ENCODE measurements at regions not wholly inside any gene's neighbourhood (a gene's known extent, or its start where the extent isn't known, plus 50 kb on each side); places are given as distances from the start of the nearest gene placed in this dataset.
A peak's percentile ranks its signal among the peaks of the same experiment; 100 is the strongest.

DNA sequence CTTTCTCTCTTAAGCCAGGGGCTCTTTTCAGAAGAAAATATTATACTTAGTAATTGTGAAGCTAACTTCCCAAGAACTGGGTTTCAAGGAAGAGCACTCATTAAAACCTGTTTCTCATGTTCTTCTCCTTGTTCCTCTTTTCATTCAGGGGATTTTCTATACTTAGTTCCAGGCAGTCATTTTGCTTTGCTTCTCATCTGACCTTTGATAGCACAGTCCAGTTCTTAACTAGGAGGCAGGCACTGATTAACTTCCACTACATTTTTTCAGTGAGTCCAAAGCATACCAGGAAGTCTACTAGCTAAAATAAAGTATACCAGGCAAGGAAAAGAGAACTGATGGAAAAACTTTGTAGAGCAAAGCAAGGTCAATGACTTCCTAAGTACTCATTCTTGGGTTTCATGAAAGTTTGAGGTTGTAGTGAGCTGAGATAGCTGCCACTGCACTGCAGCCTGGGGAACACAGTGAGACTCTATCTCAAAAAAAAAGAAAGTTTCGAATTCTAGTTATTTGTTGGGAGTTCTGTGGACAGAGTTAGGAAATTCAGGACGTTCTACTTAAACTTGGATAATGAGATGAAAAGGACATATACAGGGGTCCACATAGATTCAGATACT lies 190.1 kb upstream of the HS3ST1 start:
- H3K4me3 ChIP-seq: no peak overlapping the region
- H3K36me3 ChIP-seq: no peaks in the 10 kb centered on the region
- TF ChIP-seq, protein P1, sequence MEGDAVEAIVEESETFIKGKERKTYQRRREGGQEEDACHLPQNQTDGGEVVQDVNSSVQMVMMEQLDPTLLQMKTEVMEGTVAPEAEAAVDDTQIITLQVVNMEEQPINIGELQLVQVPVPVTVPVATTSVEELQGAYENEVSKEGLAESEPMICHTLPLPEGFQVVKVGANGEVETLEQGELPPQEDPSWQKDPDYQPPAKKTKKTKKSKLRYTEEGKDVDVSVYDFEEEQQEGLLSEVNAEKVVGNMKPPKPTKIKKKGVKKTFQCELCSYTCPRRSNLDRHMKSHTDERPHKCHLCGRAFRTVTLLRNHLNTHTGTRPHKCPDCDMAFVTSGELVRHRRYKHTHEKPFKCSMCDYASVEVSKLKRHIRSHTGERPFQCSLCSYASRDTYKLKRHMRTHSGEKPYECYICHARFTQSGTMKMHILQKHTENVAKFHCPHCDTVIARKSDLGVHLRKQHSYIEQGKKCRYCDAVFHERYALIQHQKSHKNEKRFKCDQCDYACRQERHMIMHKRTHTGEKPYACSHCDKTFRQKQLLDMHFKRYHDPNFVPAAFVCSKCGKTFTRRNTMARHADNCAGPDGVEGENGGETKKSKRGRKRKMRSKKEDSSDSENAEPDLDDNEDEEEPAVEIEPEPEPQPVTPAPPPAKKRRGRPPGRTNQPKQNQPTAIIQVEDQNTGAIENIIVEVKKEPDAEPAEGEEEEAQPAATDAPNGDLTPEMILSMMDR (IDR thresholded peaks at IDR 0.05): no peak
- no peak for TF ChIP-seq POLR2A (IDR thresholded peaks at IDR 0.05)
- 46 to 91% (median 57%) methylated on average over 2 of the region's 2 CpGs for WGBS, 4 donors
- peak overlapping the region in 1 of 12 donors; percentile 17 for H3K27ac ChIP-seq
- intact Hi-C loops (cut with DNase I): no loop called here
- peaks cover 0 to 7% (median 0%) of the 10 kb centered on the region in 12 donors for H3K4me1 ChIP-seq
- ATAC-seq: peak in 3 of 4 donors; percentile 48 to 79 (median 67)
- DNase-seq: no peak
- H3K27me3 ChIP-seq: no peaks in the 10 kb centered on the region
- H3K9me3 ChIP-seq: no peaks in the 10 kb centered on the region

DNA sequence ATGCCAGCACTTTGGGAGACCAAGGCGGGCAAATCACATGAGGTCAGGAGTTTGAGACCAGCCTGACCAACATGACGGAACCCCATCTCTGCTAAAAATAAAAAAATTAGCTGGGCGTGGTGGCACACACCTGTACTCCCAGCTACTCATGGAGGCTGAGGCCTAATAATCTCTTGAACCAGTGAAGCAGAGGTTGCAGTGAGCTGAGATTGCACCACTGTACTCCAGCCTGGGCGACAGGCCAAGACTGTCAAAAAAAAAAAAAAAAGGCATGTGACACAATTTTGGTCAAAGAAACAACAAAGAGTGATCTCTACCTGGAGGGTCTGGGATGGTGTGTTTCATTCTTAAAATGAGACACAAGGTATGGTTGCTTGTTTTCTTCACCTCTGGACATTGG lies 188.2 kb upstream of the HS3ST1 start:
- intact Hi-C loops (cut with DNase I): no loop called here
- Histone ChIP-seq H3K9me3 (no peaks in the 10 kb centered on the region), H3K4me1 (peaks cover 0 to 4% (median 0%) of the 10 kb centered on the region in 12 donors), H3K4me3 (no peak overlapping the region), H3K36me3 (no peaks in the 10 kb centered on the region), H3K27ac (no peak overlapping the region), H3K27me3 (no peaks in the 10 kb centered on the region)
- ATAC-seq: no peak
- no peak for DNase-seq
- WGBS, 4 donors: 88 to 96% (median 93%) methylated on average over 4 of the region's 4 CpGs
- no peak for TF ChIP-seq POLR2A (IDR thresholded peaks at IDR 0.05)
- TF ChIP-seq, protein P1 (IDR thresholded peaks at IDR 0.05): no peak

DNA sequence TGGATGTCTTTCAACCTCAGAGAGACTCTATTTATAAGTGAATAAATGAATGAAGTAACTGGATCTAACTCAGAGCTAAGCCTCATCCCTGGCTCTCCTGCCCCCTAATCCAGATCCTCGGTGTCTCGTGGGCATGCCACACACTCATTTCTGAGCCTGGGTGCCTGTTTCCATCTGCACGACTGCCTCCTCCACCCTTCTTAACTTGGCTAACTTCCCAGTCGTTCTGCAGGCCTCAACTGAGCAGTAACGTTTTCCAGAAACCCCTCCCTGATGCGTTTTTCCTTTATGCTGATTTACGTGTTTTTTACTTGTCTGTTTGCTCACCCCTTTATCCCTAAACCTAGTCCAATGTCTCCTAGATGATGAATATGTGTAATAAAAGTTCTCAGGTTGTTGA lies 186.9 kb upstream of the HS3ST1 start:
- H3K9me3 ChIP-seq: no peaks in the 10 kb centered on the region
- peaks cover 0 to 4% (median 0%) of the 10 kb centered on the region in 12 donors for H3K4me1 ChIP-seq
- ATAC-seq: no peak
- no peaks in the 10 kb centered on the region for H3K27me3 ChIP-seq
- WGBS, 4 donors: 21 to 31% (median 24%) methylated on average over 7 of the region's 7 CpGs
- no peaks in the 10 kb centered on the region for H3K36me3 ChIP-seq
- DNase-seq: peak in 1 of 5 donors; percentile 21
- H3K4me3 ChIP-seq: no peak overlapping the region
- H3K27ac ChIP-seq: no peak overlapping the region
- no peak for TF ChIP-seq POLR2A (IDR thresholded peaks at IDR 0.05)
- TF ChIP-seq, protein P1 (IDR thresholded peaks at IDR 0.05): no peak
- intact Hi-C loops (cut with DNase I): no loop called here

DNA sequence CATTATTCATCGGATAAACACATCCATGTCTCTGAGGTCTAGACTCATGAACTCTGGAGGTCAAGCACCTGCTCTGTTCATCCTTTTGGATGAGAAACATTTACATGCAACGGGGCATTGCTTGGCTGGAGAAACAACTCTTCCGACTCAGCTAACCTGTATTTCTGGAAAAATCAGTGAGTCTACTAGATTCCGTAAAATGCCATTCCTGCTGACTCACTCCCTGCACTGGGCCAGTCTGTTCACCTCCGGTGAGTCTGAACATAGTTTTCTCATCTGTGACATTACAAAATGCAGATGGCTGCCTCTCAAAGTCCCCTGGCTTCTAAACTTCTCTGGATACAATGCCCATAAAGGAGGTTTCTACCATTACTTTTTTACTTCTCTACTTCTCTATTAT lies 185.7 kb upstream of the HS3ST1 start:
- Histone ChIP-seq H3K36me3 (no peaks in the 10 kb centered on the region), H3K9me3 (no peaks in the 10 kb centered on the region), H3K4me1 (peaks cover 0 to 4% (median 0%) of the 10 kb centered on the region in 12 donors), H3K27ac (no peak overlapping the region), H3K4me3 (no peak overlapping the region), H3K27me3 (no peaks in the 10 kb centered on the region)
- ATAC-seq: no peak
- TF ChIP-seq, protein P1 (IDR thresholded peaks at IDR 0.05): no peak
- no peak for TF ChIP-seq POLR2A (IDR thresholded peaks at IDR 0.05)
- 91 to 97% (median 94%) methylated on average over 5 of the region's 5 CpGs for WGBS, 4 donors
- intact Hi-C loops (cut with DNase I): no loop called here
- no peak for DNase-seq

All from heart left ventricle (tissue), 16 donors.